Right lobe of liver (tissue), 4 donors: ENCODE measurements at regions not wholly inside any gene's neighbourhood (a gene's known extent, or its start where the extent isn't known, plus 50 kb on each side); places are given as distances from the start of the nearest gene placed in this dataset.

ENCODE experiments used
- POLR2A ChIP-seq: fragments of 450-650 bp; IDR thresholded peaks from one replicate; pipeline ENCODE4 v1.6.1; 2017; ENCODE audit warnings: antibody characterized with exemption, mild to moderate bottlenecking
- TF ChIP-seq, protein P1 (sequence below), 4 donors: fragments of 200-600 bp in 3 of 4; fragments of 450-650 bp in 1 of 4; IDR thresholded peaks; one replicate each; pipeline versions ENCODE4 v1.5.1 to v1.8.0; 2016 to 2022; ENCODE audit warnings: antibody characterized with exemption in 4 of 4, mild to moderate bottlenecking in 2 of 4
- donor health status: DM: no; HTN: no; CAD: no.
- donor health status: DM: no; HTN: no; CAD: no.
- donor health status: DM: no; HTN: yes; CAD: no.

- TF ChIP-seq, protein P1, sequence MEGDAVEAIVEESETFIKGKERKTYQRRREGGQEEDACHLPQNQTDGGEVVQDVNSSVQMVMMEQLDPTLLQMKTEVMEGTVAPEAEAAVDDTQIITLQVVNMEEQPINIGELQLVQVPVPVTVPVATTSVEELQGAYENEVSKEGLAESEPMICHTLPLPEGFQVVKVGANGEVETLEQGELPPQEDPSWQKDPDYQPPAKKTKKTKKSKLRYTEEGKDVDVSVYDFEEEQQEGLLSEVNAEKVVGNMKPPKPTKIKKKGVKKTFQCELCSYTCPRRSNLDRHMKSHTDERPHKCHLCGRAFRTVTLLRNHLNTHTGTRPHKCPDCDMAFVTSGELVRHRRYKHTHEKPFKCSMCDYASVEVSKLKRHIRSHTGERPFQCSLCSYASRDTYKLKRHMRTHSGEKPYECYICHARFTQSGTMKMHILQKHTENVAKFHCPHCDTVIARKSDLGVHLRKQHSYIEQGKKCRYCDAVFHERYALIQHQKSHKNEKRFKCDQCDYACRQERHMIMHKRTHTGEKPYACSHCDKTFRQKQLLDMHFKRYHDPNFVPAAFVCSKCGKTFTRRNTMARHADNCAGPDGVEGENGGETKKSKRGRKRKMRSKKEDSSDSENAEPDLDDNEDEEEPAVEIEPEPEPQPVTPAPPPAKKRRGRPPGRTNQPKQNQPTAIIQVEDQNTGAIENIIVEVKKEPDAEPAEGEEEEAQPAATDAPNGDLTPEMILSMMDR (IDR thresholded peaks at IDR 0.05), result no peak
- no peak for TF ChIP-seq POLR2A
Measured at GRCh38 chr13:53237696-53238095, 209.1 kb downstream of the OLFM4 start.
